ELR (cell line): ENCODE measurements at regions not wholly inside any gene's neighbourhood (a gene's known extent, or its start where the extent isn't known, plus 50 kb on each side); places are given as distances from the start of the nearest gene placed in this dataset.

Experiments used
- DNase-seq: peaks from one replicate; pipeline ENCODE4 v3.0.0-alpha.2; 2015; ENCODE audit warnings: low read depth

- DNase-seq, result no peak
Observed at GRCh38 chr3:13152826-13153710, 79.8 kb upstream of the IQSEC1 start.

GRCh38 chr3:13150624-13151023 is 77.4 kb upstream of the IQSEC1 start:
- no peak for DNase-seq

GRCh38 chr3:13149330-13150108 is 76.3 kb upstream of the IQSEC1 start:
- peak; percentile 3 for DNase-seq

GRCh38 chr3:13148561-13149329 is 75.5 kb upstream of the IQSEC1 start:
- no peak for DNase-seq

- no peak for DNase-seq
Observed at GRCh38 chr3:13148126-13148525, 74.9 kb upstream of the IQSEC1 start.

- DNase-seq, result no peak
Observed at GRCh38 chr3:13147344-13147743, 74.1 kb upstream of the IQSEC1 start.

- no peak for DNase-seq
Observed at GRCh38 chr3:13146643-13147143, 73.5 kb upstream of the IQSEC1 start.

- no peak for DNase-seq
Observed at GRCh38 chr3:13145826-13146642, 72.8 kb upstream of the IQSEC1 start.

- no peak for DNase-seq
Observed at GRCh38 chr3:13145131-13145825, 72.0 kb upstream of the IQSEC1 start.

- no peak for DNase-seq
Observed at GRCh38 chr3:13144163-13145023, 71.2 kb upstream of the IQSEC1 start.

- DNase-seq, result no peak
Observed at GRCh38 chr3:13143381-13144004, 70.3 kb upstream of the IQSEC1 start.

GRCh38 chr3:13142552-13143380 is 69.5 kb upstream of the IQSEC1 start:
- no peak for DNase-seq

GRCh38 chr3:13141991-13142412 is 68.8 kb upstream of the IQSEC1 start:
- peak; percentile 54 for DNase-seq

- no peak for DNase-seq
Observed at GRCh38 chr3:13141183-13141582, 68.0 kb upstream of the IQSEC1 start.

GRCh38 chr3:13140596-13140995 is 67.4 kb upstream of the IQSEC1 start:
- no peak for DNase-seq

GRCh38 chr3:13139471-13140065 is 66.3 kb upstream of the IQSEC1 start:
- DNase-seq, result no peak

- DNase-seq, result no peak
Observed at GRCh38 chr3:13138833-13139145, 65.6 kb upstream of the IQSEC1 start.
